CD4-positive, alpha-beta T cell treated with Interleukin-12 subunit alpha and Interleukin-12 subunit beta, for 1 hour (primary cell): ENCODE measurements at regions not wholly inside any gene's neighbourhood (a gene's known extent, or its start where the extent isn't known, plus 50 kb on each side); places are given as distances from the start of the nearest gene placed in this dataset.

Experiments used
- DNase-seq: peaks from one replicate; pipeline ENCODE4 v3.0.0-alpha.2; 2020

DNA sequence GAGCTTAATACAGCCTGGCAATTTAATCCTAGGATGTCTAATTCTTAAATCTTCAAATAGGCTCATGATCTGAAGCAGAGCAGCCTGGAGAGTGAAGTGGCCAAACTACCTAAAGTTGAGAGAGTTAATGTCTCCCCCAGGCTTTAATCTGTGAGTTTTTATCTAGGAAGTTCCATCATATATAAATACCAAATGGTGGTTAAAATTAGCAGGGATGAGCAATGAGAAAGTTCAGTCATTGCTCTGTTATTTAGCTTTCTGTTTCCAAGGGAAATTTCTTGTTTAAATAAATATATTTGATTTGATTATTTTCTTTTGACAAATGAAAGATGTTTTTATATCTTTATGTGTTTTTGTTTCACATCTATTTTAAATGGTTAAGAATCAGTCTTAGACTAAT, 274.4 kb upstream of the UMPS start:
- no peak for DNase-seq

DNA sequence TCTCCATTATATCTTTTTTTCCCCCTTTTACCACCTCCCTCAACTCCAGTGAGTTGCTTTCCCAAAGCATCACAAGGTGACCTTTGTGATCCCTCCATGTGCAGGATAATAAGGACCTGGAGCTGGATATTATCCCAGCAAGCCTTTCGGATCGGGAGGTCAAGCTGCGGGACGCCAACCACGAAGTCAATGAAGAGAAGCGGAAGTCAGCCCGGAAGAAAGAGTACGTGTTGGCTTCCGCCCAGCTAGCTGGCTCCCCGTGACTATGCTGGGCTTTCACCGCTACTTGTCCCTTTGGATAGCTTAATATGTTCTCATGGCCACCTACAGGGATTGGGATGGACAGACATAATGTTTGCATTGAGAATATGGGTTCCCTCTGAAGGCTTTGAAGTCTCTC, 273.7 kb upstream of the UMPS start:
- no peak for DNase-seq

DNA sequence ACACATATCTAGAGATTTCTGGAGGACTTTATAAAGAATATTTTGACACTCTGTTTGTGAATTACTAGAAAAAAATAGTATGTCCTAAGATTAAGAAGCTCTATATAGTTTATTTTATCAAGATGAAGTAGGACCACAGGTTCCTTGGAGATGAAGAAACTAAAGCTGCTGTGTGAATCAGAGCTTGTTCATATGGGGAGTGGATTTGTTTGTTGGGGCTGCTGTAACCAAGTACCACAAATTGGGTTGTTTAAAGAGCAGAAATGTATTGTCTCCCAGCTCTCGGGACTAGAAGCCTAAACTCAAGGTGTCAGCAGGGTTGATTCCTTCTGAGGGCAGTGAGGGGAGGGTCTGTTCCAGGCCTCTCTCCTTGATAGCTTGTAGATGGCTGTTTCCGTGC, 270.6 kb upstream of the UMPS start:
- no peak for DNase-seq

DNA sequence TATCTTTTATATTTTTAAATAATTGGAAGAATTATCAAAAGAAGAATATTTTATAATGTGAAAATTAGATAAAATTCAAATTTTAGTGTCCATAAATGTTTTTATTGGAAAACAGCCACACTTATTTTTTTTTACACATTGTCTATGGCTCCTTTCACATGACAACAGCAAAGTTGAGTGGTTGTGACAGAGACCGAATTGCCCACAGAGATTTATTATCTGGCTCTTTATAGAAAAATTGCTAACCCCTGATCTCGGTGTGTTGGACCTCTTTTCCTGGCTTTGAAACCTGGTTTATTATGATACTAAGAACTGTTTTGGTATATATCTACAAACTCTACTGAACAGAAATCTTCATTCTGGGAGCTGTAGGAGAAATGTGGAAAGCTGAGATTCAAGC, 269.1 kb upstream of the UMPS start:
- no peak for DNase-seq

DNA sequence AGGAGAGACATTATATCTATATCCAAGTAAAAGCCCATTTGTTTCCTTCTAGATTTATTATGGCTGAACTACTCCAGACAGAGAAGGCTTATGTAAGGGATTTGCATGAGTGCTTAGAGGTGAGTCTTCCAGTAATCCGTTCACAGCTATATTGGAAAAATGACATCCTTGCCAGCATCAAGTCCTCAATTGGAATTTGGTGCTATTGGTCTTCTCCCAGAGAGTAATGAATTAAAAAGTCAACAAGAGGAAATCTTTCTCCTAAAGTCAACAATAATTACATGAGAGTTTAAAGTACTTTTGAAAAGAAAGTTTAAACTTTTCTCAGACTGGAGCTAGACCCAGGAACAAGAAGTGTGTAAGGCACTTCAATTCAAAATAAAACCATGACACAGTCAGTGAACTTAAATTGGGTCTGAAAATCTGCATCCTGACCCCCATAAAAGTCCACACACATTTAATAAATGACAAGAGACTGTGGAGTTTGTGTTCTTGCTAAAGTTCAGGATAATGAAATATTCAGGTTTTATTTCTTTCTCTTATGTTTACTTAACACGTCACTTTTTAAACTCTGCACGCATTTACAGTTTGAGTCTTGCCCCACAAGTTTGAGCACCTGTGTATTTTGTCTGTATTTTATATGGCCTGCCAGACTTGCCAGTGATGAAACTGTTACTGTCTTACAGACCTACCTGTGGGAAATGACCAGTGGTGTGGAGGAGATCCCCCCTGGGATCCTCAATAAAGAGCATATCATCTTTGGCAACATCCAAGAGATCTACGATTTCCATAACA, 268.2 kb upstream of the UMPS start:
- DNase-seq: no peak

DNA sequence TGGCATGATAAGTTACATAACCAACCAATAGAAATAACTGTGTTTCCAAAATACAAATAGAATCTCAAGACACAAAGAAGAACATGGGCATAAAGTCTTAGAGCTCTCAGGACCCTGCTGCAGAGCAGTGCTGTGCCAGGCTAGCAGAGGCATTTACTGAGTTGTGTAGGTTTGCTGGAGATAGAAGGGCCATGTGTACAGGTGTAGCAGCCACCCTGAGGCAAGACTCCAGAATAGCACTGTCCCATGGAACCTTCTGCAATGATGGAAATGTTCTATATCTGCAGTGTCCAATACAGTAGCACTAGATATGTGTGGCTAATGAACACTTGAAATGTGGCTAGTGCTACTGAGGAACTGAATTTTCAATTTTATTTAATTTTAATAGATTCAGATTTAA, 267.0 kb upstream of the UMPS start:
- no peak for DNase-seq

DNA sequence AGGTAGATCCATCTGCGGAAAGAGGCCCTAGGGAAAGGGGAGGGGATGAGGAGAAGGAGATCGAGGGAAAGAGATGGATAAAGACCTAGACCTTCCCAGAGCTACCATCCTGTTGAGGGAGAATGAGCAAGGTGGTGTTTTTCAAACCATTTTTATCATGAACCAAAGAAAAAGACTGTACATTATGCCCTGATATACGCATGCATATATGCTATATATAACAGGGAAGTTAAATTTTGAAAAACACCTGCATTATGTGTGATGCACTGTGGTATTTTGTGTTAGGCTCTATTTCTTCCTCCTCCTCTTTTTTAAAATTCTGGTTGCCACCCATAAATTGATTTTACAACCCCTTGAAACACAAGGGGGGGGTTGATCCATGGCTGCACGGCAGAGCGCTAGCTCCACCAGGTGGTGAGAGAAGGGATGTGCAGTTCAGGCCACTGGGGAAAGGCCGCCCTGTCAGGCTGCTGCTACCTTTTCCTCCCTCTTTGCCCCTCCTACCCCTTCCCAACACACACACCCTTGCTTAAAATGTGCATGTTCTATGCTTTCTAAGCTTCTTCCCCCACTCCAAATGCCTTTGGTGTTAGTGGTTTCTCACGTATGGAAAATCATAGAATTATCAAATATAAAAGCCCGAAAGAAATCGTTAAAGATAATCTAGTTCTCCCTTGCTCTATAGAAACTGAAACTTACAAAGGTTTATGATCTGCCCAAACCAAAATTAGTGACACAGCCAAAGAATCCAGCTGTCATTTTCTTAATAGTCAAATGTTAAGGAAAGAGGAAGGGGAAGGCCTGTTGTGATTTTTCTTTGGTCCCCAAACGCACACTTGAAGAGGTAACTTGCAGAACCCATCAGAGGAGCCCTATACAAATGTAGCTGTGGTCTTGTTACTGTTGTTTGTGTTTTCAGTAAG, 262.0 kb upstream of the UMPS start:
- peak; percentile 6 for DNase-seq

DNA sequence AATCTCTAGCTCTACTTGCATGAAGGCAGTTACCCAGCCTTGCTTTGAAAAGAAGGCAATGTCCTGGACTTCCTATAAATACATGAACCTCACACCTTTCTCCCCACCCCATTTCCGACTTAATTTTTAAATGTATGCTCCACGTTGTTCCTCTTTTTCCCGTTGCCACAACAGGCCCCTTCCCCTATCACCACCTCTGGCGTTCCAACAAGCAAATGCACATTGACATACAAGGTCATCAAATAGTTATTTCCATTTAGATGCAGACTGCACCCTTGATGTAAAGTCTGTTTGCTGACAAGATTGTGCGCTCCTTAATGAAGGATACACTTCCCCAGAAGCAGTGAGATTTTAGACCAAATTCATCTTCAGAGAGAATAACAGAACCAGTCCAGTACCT, 260.7 kb upstream of the UMPS start:
- DNase-seq: no peak

DNA sequence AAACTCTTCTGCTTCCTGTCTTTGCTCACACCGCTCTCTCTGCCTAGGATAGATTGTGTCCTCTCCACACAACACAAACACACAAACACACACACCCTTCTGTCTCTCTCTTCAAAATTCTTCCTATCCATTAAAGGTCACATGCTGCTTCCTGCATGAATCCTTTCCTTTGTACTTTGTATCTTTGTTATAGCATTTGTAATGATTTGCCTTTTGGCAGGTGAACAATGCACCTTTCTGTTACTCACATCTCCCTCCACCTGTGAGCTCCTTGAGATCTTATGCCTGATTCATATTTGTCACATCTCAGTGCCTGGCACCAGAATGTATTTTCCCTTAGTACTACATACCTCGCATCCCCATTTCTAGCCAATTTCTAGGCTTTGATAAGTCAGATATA, 251.4 kb upstream of the UMPS start:
- DNase-seq: no peak

DNA sequence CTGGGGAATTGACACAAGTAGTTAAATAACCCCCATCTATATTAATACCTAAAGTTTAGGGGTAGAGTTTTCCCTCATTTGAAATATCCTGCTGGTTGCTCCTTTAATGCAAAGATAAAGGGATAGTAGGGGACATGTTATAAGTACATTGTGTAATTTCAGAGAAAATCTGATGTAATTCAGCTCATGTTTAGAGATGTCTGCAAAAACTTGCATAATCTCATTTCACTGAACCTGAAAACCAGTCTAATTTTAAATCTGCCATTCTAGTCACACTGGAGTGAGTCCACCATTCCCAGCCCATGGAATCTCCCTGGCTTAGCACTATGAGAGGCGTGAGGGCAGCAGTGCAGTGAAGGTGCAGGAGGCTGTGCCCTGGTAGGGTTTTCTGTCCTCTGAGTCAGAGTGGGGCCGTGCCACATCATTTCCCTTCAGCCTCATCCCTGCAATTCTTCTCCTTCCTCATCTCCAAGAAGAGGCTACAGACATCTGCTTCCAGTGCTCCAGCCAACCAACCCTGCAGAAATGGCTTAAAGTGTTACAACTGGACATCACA, 246.3 kb upstream of the UMPS start:
- no peak for DNase-seq

DNA sequence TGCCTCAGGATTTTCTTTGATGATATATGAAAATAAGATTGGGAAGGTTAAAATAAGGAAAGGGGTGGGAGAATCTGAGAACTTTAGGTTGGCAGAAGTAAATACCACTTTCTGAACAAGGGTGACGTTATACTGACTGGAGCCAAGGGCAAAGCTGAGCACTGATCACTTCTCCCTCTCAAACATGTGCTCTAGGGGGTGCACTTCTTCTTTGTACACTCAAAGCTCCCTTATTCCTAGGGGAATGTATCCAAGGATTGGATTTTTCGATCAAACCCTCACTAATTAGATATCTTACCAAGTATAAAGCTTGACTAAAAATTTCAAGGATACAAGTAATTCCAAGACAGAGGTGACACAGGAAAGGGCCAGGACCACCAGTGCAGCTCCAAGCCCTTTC, 243.9 kb upstream of the UMPS start:
- DNase-seq: no peak

DNA sequence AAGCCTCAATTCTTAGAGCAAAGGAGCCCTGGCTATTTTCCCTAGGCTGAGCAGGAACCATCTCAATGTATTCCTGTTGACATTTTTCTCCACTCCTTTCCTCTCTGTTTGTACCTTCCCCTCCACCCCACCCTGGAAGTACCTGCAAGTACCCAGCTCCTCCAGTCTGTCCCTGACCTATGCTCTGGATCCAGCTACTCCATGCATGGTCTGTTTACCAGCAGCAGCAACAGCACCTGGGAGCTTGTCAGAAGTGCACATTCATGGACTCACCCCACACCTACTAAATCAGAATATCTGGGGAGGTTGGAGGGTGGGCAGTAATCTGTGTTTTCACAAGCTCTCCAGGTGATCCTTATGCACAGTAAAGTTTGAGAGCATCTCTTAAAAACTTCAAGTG, 240.7 kb upstream of the UMPS start:
- DNase-seq: no peak

DNA sequence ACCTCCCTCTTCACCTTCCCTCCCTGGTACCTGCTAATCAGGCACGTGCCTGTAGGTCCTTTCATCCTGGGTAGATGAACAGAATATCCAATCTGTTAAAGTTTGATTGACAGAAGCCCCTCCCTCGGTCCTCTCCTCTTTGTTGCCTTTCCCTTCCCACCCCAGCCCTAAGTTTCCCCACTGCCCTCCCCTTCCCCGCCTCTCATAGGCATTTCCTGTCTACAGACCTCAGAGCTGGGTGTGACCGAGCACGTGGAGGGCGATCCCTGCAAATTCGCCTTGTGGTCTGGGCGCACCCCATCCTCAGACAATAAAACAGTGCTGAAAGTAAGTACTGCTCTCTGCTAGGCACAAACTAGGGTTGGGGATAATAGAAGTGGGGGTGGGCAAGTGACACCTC, 239.2 kb upstream of the UMPS start:
- no peak for DNase-seq

DNA sequence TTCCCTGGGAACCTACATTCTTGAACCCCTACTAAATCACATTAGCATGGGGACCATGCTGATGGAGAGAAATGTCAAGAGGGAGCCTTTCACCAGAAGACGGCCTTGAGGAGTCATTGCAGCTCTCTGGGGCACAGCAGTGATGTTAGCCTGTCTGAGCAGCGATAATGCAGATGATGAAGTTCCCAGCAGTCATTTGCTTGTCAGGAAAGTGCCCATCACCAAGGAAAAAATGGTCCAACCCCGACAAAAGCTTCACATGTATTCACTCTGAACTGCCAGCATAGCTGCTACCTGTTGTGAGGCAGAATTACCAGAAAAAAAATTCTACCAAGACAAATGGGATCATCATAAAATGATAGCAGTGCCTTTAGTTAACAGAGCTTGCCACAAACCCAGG, 238.4 kb upstream of the UMPS start:
- DNase-seq: no peak

DNA sequence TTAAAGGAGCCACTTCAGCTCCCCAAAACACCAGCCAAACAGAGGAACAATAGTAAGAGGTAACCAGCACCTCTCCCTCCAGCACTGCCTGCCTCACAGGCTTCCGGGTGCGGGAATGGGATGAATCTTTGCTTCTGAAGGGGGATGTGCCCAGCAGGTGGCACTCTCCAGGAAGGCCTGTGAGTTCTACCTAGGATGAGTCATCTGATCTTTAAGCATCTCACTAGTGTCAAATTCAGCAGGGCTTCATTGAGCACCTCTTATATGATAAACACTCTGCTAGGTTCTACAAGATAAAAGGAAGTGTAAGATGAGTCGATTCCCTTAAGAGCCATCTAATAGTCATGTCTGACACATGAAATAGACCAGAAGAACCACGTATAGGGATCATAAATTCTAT, 237.4 kb upstream of the UMPS start:
- DNase-seq: no peak

DNA sequence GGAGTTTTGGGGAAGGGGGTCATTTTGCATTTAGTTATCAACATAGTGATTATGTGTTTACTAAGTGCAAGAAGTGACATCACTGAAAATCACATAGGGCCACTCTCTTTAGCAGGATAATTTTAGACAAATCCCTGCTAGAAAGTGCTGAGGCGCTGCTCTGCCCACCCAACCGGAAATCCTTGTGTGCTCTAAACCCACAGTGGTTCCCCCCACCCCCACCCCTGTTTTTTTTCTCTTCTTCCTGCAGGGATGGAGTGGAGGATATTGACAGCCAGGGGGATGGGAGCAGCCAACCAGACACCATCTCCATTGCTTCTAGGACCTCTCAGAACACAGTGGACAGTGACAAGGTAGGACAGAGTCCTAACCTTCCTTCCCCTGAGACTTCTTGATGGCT, 234.2 kb upstream of the UMPS start:
- no peak for DNase-seq

DNA sequence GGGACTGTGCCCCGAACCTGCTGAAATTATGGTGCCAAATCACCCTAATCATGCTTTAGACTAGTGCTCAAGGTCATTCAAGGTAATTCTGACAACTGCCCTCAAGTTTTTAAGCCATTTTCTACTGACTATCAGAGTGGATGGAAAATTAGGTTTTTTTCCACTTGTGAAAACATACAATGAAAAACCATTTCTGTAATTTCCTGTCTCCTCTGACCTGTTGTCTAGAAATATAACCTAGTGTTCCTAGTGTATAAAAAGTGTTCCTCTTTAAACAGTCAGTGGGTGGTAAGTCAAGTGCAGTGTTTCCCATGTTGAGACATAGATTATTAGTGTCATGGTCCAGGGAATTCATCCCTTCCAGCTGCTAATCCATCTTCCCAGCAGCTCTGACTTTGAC, 232.8 kb upstream of the UMPS start:
- DNase-seq: no peak

DNA sequence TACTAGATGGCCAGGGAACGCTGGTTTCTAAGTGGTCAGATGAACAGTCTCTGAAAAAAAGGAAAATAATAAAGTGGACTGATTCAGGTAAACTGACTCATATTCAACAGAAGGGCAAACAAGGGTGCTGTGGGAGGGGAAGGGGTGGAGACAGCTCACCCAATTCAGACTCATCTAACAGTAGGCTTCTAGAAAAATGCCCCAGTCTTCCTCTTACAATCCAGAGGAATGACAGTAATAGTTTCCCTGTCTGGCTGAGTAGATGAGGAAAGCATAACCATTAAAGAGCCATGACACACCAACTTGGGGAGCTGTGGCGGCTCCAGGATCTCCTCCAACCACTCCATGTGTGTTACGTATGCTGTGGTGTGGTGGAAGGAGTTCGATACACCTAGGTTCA, 231.4 kb upstream of the UMPS start:
- DNase-seq: no peak

DNA sequence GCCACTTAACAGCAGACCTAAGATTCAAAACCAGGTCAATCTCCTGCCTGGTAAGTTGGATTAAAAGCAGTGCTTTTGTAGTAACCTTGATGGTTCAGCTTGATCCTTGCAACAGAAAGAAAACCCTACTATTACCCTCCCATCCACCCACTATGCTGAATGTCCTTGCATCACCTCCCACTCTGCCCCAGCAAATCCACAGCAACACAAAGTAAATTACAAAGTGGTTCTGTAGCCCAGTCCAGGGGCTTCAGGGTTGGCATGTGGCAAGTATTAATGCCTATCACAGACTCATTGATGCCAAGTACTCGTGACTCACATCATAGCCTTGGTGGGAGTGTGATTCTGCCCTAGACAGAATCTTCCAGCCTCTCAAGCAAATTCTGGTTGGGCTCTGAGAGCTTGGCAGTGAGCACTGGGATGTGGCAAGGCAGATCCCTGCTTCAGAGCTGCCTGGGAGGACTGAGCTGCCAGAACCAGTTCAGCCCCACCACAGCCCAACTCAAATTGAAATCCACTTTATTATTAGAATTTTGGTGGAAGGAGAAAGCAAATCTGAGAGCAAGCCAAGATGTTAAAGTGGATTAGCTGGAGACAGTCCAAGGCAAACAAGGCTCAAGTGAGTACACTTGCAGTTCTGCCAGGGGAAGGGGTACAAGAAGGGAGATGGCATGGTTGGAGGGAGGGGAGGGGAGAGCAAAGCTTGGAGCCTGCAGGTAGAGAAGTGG, 225.8 kb upstream of the UMPS start:
- DNase-seq: no peak

DNA sequence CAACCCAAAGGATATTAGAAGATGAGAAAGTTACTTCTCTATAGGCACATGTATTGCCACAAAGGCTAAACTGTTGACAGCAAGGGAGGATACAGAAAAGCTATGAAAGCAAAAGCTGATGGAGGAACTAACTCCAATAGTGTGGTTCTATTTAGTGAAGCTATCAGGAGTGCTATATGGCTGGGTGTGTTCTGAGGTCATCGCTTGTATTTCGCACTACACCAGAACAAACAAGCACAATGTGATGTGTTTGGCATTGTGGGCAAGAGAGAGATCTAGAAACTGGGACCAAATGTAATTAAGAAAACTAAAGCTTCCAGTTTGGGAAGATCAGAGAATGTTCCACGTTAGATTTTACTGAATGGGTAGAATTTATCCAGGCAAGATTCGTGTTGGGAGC, 220.4 kb upstream of the UMPS start:
- no peak for DNase-seq

DNA sequence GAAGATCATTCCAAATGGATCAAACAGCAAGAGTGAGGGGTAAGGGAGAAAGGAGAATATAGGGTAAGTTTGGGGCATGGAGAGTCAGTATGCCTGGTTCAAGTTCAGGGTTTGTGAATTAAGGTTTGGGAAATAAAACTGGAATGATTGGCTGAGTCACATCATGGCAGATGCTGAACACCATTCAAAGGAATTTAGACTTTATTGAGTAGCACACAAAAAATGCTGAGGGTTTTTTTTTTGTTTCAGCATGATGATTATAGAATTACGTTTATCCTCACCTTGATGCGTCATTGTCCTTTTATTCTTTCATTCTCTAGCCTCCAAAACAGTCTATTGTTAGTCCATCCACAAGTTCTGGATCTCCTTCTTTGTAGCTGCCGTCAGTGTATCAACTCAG, 220.0 kb upstream of the UMPS start:
- DNase-seq: no peak

DNA sequence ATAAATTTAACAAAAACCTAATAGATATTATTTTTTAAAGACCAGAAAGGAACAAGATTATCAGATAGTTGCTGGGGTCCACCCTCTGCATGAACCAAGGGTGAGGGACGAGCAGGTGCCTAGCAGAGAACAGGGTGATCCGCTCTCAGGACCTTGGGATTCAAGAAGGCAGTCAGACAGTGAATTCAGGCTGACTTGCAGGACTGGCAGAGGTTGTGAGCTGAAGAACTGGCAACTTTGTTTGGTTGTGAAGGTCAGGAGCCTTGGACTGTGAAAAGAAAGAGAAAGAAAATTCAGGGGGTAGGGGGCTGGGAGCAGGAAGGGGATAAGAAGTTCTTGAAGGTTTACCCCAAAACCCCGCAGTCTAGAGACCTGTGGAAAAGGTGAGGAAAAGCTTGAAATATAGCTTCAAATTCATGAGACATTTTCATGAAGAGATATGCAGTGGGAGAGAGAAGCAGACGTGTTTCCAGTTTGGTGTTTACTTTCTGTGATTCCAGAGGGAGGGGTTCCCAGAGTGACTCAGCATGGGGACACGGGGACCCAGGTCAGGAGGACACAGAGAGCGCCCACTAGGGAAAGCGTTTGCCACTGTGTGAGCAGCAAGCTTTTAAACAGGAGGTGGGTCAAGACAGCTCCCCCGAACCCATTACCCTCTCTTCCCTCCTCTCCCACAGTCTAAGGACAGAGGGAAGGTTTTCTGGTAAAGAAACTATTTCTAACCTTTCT, 217.2 kb upstream of the UMPS start:
- DNase-seq: no peak

DNA sequence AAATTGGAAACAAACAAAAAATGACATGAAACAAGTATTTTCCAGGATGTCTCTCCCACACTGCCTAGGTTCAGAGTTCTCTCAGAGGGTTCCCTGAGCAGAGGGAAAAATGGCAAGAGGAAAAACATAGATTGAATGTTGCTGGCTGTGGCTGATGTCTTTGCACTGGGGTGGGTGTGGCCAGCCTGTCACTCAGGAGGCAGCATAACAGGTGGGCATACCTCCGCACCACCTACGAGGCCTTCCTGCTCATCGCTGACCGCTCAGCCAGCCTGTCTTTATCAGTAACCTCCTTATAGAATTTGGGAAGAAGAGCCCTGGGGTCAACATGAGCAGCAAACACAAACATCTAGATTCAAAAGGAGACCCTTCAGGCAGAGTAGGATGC, 216.6 kb upstream of the UMPS start:
- DNase-seq: no peak
